ENCODE measurements at regions not wholly inside any gene's neighbourhood (a gene's known extent, or its start where the extent isn't known, plus 50 kb on each side); places are given as distances from the start of the nearest gene placed in this dataset.
A peak's percentile ranks its signal among the peaks of the same experiment; 100 is the strongest.

- no peak for DNase-seq (ENCODE audit: low read depth, low spot score)
Measured at GRCh38 chr2:5325523-5325922, 366.7 kb upstream of the SOX11 start.

- DNase-seq (ENCODE audit: low read depth, low spot score) = no peak
Measured at GRCh38 chr2:5328826-5329225, 363.4 kb upstream of the SOX11 start.

GRCh38 chr2:5329763-5330162 is 362.4 kb upstream of the SOX11 start:
- DNase-seq (ENCODE audit: low read depth, low spot score) = no peak

- DNase-seq (ENCODE audit: low read depth, low spot score) = no peak
Measured at GRCh38 chr2:5330961-5331360, 361.2 kb upstream of the SOX11 start.

- DNase-seq (ENCODE audit: low read depth, low spot score) = no peak
Measured at GRCh38 chr2:5332925-5333324, 359.3 kb upstream of the SOX11 start.

- DNase-seq (ENCODE audit: low read depth, low spot score) = no peak
Measured at GRCh38 chr2:5339473-5339872, 352.7 kb upstream of the SOX11 start.

GRCh38 chr2:5343785-5344335 is 348.3 kb upstream of the SOX11 start:
- DNase-seq (ENCODE audit: low read depth, low spot score) = no peak

GRCh38 chr2:5352286-5352685 is 339.9 kb upstream of the SOX11 start:
- no peak for DNase-seq (ENCODE audit: low read depth, low spot score)

- no peak for DNase-seq (ENCODE audit: low read depth, low spot score)
Measured at GRCh38 chr2:5353565-5353964, 338.6 kb upstream of the SOX11 start.

GRCh38 chr2:5359397-5359796 is 332.8 kb upstream of the SOX11 start:
- DNase-seq (ENCODE audit: low read depth, low spot score) = no peak

- no peak for DNase-seq (ENCODE audit: low read depth, low spot score)
Measured at GRCh38 chr2:5360081-5360480, 332.1 kb upstream of the SOX11 start.

- no peak for DNase-seq (ENCODE audit: low read depth, low spot score)
Measured at GRCh38 chr2:5364361-5364760, 327.8 kb upstream of the SOX11 start.

GRCh38 chr2:5365871-5366461 is 326.2 kb upstream of the SOX11 start:
- DNase-seq (ENCODE audit: low read depth, low spot score) = peak; percentile 15

GRCh38 chr2:5367321-5367720 is 324.9 kb upstream of the SOX11 start:
- DNase-seq (ENCODE audit: low read depth, low spot score) = no peak

- no peak for DNase-seq (ENCODE audit: low read depth, low spot score)
Measured at GRCh38 chr2:5368263-5368662, 323.9 kb upstream of the SOX11 start.

- DNase-seq (ENCODE audit: low read depth, low spot score) = no peak
Measured at GRCh38 chr2:5369510-5369909, 322.7 kb upstream of the SOX11 start.

- no peak for DNase-seq (ENCODE audit: low read depth, low spot score)
Measured at GRCh38 chr2:5370158-5370557, 322.0 kb upstream of the SOX11 start.

- no peak for DNase-seq (ENCODE audit: low read depth, low spot score)
Measured at GRCh38 chr2:5372141-5372540, 320.0 kb upstream of the SOX11 start.

GRCh38 chr2:5373200-5373599 is 319.0 kb upstream of the SOX11 start:
- no peak for DNase-seq (ENCODE audit: low read depth, low spot score)

GRCh38 chr2:5374762-5375161 is 317.4 kb upstream of the SOX11 start:
- DNase-seq (ENCODE audit: low read depth, low spot score) = no peak

GRCh38 chr2:5377323-5377722 is 314.9 kb upstream of the SOX11 start:
- DNase-seq (ENCODE audit: low read depth, low spot score) = no peak

GRCh38 chr2:5379811-5380210 is 312.4 kb upstream of the SOX11 start:
- no peak for DNase-seq (ENCODE audit: low read depth, low spot score)

- DNase-seq (ENCODE audit: low read depth, low spot score) = no peak
Measured at GRCh38 chr2:5385596-5385995, 306.6 kb upstream of the SOX11 start.

- no peak for DNase-seq (ENCODE audit: low read depth, low spot score)
Measured at GRCh38 chr2:5387406-5387805, 304.8 kb upstream of the SOX11 start.

Measured in brain pericyte (primary cell).